ENCODE measurements at regions not wholly inside any gene's neighbourhood (a gene's known extent, or its start where the extent isn't known, plus 50 kb on each side); places are given as distances from the start of the nearest gene placed in this dataset.

- TF ChIP-seq GATA2 (IDR thresholded peaks at IDR 0.05; ENCODE audit: low read depth, low read length) (no peak), GATA3 (IDR thresholded peaks at IDR 0.05; ENCODE audit: low read depth, low read length) (no peak)
Observed at GRCh38 chr2:59919579-59919978, 633.9 kb downstream of the BCL11A start.
